HUES64 (cell line): ENCODE measurements at regions not wholly inside any gene's neighbourhood (a gene's known extent, or its start where the extent isn't known, plus 50 kb on each side); places are given as distances from the start of the nearest gene placed in this dataset.

Experiments
- H3K27ac ChIP-seq: 2 replicates; pipeline ENCODE4 v1.7.0; 2013; ENCODE audit warnings: low read depth, low read length, inconsistent platforms
- H3K27me3 ChIP-seq: 2 replicates; pipeline ENCODE4 v1.6.1; 2013; ENCODE audit warnings: mild to moderate bottlenecking, low read length; ENCODE audit not compliant: insufficient read depth
- H3K36me3 ChIP-seq: 2 replicates; pipeline ENCODE4 v1.6.1; 2013; ENCODE audit warnings: mild to moderate bottlenecking, low read length; ENCODE audit not compliant: insufficient read depth
- H3K4me1 ChIP-seq: 2 replicates; pipeline ENCODE4 v1.6.1; 2013; ENCODE audit warnings: mild to moderate bottlenecking, low read length, moderate library complexity; ENCODE audit not compliant: insufficient read depth
- H3K4me3 ChIP-seq: 2 replicates; pipeline ENCODE4 v1.5.1; 2013; ENCODE audit warnings: mild to moderate bottlenecking, low read length, moderate library complexity
- H3K9ac ChIP-seq: 2 replicates; pipeline ENCODE4 v1.6.1; 2013; ENCODE audit warnings: mild to moderate bottlenecking, low read depth, low read length
- H3K9me3 ChIP-seq: 2 replicates; pipeline ENCODE4 v1.6.1; 2013; ENCODE audit warnings: low read depth, low read length; ENCODE audit not compliant: insufficient read depth
- WGBS: fragments of 150-250, 120-280 bp; methylation state at CpG from one replicate; pipeline ENCODE4 v1.1.7; 2013; ENCODE audit warnings: missing lambda C conversion rate; 5-methylcytosine and 5-hydroxymethylcytosine counted together

- 91% methylated on average over 9 of the region's 9 CpGs for WGBS
- Histone ChIP-seq H3K27ac (no peak overlapping the region), H3K9ac (no peak overlapping the region)
These were observed 138.1 kb upstream of the COL5A1 start for GRCh38 chr9:134503301-134504105.

GRCh38 chr9:134504106-134504385 is 137.6 kb upstream of the COL5A1 start:
- Histone ChIP-seq H3K36me3 (no peaks in the 10 kb centered on the region), H3K4me3 (no peak overlapping the region), H3K9me3 (no peaks in the 10 kb centered on the region), H3K27me3 (peaks cover 27% of the 10 kb centered on the region), H3K9ac (no peak overlapping the region), H3K4me1 (no peaks in the 10 kb centered on the region), H3K27ac (no peak overlapping the region)
- 93% methylated on average over 7 of the region's 7 CpGs for WGBS

More at GRCh38 chr9:134503301-134504105, 138.1 kb upstream of the COL5A1 start:
- Histone ChIP-seq H3K27me3 (peaks cover 27% of the 10 kb centered on the region), H3K9me3 (no peaks in the 10 kb centered on the region), H3K4me1 (no peaks in the 10 kb centered on the region), H3K4me3 (no peak overlapping the region), H3K36me3 (no peaks in the 10 kb centered on the region)

GRCh38 chr9:134505032-134505431 is 136.6 kb upstream of the COL5A1 start:
- Histone ChIP-seq H3K9ac (no peak overlapping the region), H3K9me3 (no peaks in the 10 kb centered on the region), H3K27me3 (peaks cover 24% of the 10 kb centered on the region), H3K27ac (no peak overlapping the region), H3K4me3 (no peak overlapping the region), H3K4me1 (no peaks in the 10 kb centered on the region), H3K36me3 (no peaks in the 10 kb centered on the region)
- 77% methylated on average over 7 of the region's 11 CpGs for WGBS

- WGBS: 100% methylated on average over 2 of the region's 3 CpGs
- H3K27me3 ChIP-seq: no peaks in the 10 kb centered on the region
These were observed 132.3 kb upstream of the COL5A1 start for GRCh38 chr9:134509281-134509680.

GRCh38 chr9:134509817-134510216 is 131.8 kb upstream of the COL5A1 start:
- Histone ChIP-seq H3K36me3 (no peaks in the 10 kb centered on the region), H3K9ac (no peak overlapping the region), H3K4me3 (no peak overlapping the region), H3K4me1 (no peaks in the 10 kb centered on the region), H3K27ac (no peak overlapping the region), H3K27me3 (no peaks in the 10 kb centered on the region), H3K9me3 (no peaks in the 10 kb centered on the region)
- WGBS: 88% methylated on average over 1 of the region's 2 CpGs

More at GRCh38 chr9:134509281-134509680, 132.3 kb upstream of the COL5A1 start:
- H3K27ac ChIP-seq: no peak overlapping the region
- no peaks in the 10 kb centered on the region for H3K9me3 ChIP-seq
- no peaks in the 10 kb centered on the region for H3K4me1 ChIP-seq
- no peak overlapping the region for H3K9ac ChIP-seq
- H3K4me3 ChIP-seq: no peak overlapping the region
- no peaks in the 10 kb centered on the region for H3K36me3 ChIP-seq

GRCh38 chr9:134514503-134514902 is 127.1 kb upstream of the COL5A1 start:
- Histone ChIP-seq H3K9ac (no peak overlapping the region), H3K9me3 (no peaks in the 10 kb centered on the region), H3K27me3 (no peaks in the 10 kb centered on the region), H3K27ac (no peak overlapping the region), H3K4me3 (no peak overlapping the region), H3K4me1 (no peaks in the 10 kb centered on the region), H3K36me3 (no peaks in the 10 kb centered on the region)
- WGBS: 95% methylated on average over 8 of the region's 8 CpGs

GRCh38 chr9:134515026-134515821 is 126.4 kb upstream of the COL5A1 start:
- no peak overlapping the region for H3K9ac ChIP-seq
- H3K4me1 ChIP-seq: no peaks in the 10 kb centered on the region
- no peaks in the 10 kb centered on the region for H3K27me3 ChIP-seq
- no peak overlapping the region for H3K27ac ChIP-seq
- no peak overlapping the region for H3K4me3 ChIP-seq
- H3K36me3 ChIP-seq: no peaks in the 10 kb centered on the region
- 94% methylated on average over 14 of the region's 14 CpGs for WGBS
- H3K9me3 ChIP-seq: no peaks in the 10 kb centered on the region

GRCh38 chr9:134516464-134516863 is 125.1 kb upstream of the COL5A1 start:
- no peak overlapping the region for H3K9ac ChIP-seq

GRCh38 chr9:134517069-134517680 is 124.4 kb upstream of the COL5A1 start:
- H3K9me3 ChIP-seq: no peaks in the 10 kb centered on the region
- no peak overlapping the region for H3K4me3 ChIP-seq
- no peaks in the 10 kb centered on the region for H3K4me1 ChIP-seq
- H3K36me3 ChIP-seq: no peaks in the 10 kb centered on the region
- H3K27ac ChIP-seq: no peak overlapping the region
- H3K9ac ChIP-seq: no peak overlapping the region
- 88% methylated on average over 18 of the region's 18 CpGs for WGBS
- no peaks in the 10 kb centered on the region for H3K27me3 ChIP-seq

More at GRCh38 chr9:134516464-134516863, 125.1 kb upstream of the COL5A1 start:
- 92% methylated on average over 5 of the region's 5 CpGs for WGBS
- H3K36me3 ChIP-seq: no peaks in the 10 kb centered on the region
- H3K4me3 ChIP-seq: no peak overlapping the region
- no peak overlapping the region for H3K27ac ChIP-seq
- no peaks in the 10 kb centered on the region for H3K27me3 ChIP-seq
- H3K4me1 ChIP-seq: no peaks in the 10 kb centered on the region
- no peaks in the 10 kb centered on the region for H3K9me3 ChIP-seq

- Histone ChIP-seq H3K4me1 (no peaks in the 10 kb centered on the region), H3K27me3 (no peaks in the 10 kb centered on the region), H3K9me3 (no peaks in the 10 kb centered on the region), H3K4me3 (no peak overlapping the region), H3K36me3 (no peaks in the 10 kb centered on the region), H3K27ac (no peak overlapping the region), H3K9ac (no peak overlapping the region)
- WGBS: 86% methylated on average over 28 of the region's 28 CpGs
These were observed 123.5 kb upstream of the COL5A1 start for GRCh38 chr9:134518004-134518606.
